ENCODE measurements at regions not wholly inside any gene's neighbourhood (a gene's known extent, or its start where the extent isn't known, plus 50 kb on each side); places are given as distances from the start of the nearest gene placed in this dataset.
"Not testable (repeated sequence)": the region's sequence is repeated elsewhere in the genome, so short reads cannot be mapped to it uniquely, and the experiment has no call there.

GRCh38 chr9:124120272-124120671 lies 108.7 kb downstream of the LHX2 start:
- no peak for TF ChIP-seq CTCF (IDR thresholded peaks at IDR 0.05; ENCODE audit: borderline replicate concordance, insufficient read depth, low read depth, low read length)
- no peak overlapping the region for H3K4me3 ChIP-seq (ENCODE audit: low read depth, low read length)

GRCh38 chr9:124121725-124122124 lies 110.2 kb downstream of the LHX2 start:
- no peak overlapping the region for H3K4me3 ChIP-seq (ENCODE audit: low read depth, low read length)
- TF ChIP-seq CTCF (IDR thresholded peaks at IDR 0.05; ENCODE audit: borderline replicate concordance, insufficient read depth, low read depth, low read length) = no peak

DNA sequence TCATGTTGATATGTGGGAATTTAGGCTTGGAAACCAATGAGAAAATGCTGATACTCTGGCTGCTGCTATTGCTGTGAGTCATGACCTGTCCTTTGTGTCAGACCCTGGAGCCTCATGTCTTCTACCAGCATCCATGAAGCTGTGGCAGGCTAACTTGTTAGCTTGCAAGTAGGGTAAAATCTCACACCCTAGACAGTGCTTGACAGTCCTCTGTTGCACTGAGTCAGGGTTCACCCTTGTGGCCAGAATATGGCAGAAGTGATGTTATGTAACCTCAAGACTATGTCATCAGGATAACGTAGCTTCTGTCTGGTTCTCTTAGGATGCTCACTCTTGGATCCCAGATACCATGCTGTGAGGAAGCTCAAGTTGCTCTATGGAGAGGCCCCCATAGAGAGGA lies 110.8 kb downstream of the LHX2 start:
- H3K4me3 ChIP-seq (ENCODE audit: low read depth, low read length) = no peak overlapping the region
- no peak for TF ChIP-seq CTCF (IDR thresholded peaks at IDR 0.05; ENCODE audit: borderline replicate concordance, insufficient read depth, low read depth, low read length)

DNA sequence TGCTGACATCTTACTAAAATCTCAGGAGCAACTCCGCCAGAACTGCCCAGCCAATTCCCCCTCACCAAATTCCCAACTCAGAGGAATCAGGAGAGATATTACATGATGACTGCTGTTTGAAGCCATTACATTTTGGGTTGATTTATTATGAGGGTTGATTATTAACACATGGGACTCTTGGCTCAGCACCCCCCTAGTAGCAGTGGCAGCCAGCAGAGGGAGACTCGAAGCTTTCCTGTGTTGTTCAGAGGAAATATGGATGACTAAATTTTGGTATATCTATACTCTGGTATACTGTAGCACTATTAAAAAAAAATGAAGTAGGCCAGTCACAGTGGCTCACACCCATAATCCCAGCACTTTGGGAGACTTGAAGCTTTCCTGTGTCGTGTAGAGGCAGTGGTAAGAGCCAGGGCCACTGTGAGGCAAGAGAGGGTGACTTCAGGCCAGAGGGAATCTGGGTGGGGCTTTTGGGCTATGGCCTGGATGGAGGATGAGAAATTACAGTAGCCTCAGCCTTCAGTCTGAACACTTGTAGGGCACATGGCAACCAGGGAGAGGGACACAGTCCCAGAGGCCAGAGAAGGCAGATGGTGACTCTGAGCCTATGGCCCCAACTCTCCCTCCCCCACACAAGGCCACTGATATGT lies 111.4 kb downstream of the LHX2 start:
- TF ChIP-seq CTCF (IDR thresholded peaks at IDR 0.05; ENCODE audit: borderline replicate concordance, insufficient read depth, low read depth, low read length) = peak; percentile 60; the same call in 1 of the 2 replicates
- no peak overlapping the region for H3K4me3 ChIP-seq (ENCODE audit: low read depth, low read length)

- H3K4me3 ChIP-seq (ENCODE audit: low read depth, low read length) = not testable (repeated sequence)
These were observed 112.1 kb downstream of the LHX2 start for GRCh38 chr9:124123621-124124020.

GRCh38 chr9:124124729-124125650 lies 113.4 kb downstream of the LHX2 start:
- TF ChIP-seq CTCF (IDR thresholded peaks at IDR 0.05; ENCODE audit: borderline replicate concordance, insufficient read depth, low read depth, low read length) = no peak
- H3K4me3 ChIP-seq (ENCODE audit: low read depth, low read length) = no peak overlapping the region

DNA sequence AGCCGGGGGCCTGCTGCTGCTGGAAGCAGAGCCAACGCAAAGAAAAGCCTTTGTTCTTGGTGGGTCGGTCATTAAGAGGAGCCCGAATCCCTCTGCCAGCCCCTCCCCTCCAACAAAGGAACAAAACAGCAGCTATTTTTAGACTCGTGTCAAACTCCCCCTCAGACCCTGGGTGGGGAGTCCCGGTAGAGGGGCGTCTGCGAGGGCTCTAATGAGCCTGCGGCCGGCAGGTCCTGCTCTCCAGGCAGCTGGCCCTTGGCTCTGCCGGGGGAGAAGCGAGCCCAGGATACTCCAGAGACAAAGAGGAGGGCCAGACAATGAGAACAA lies 114.0 kb downstream of the LHX2 start:
- H3K4me3 ChIP-seq (ENCODE audit: low read depth, low read length) = no peak overlapping the region
- no peak for TF ChIP-seq CTCF (IDR thresholded peaks at IDR 0.05; ENCODE audit: borderline replicate concordance, insufficient read depth, low read depth, low read length)
